Bronchial epithelial cell (primary cell): ENCODE measurements at regions not wholly inside any gene's neighbourhood (a gene's known extent, or its start where the extent isn't known, plus 50 kb on each side); places are given as distances from the start of the nearest gene placed in this dataset.

Experiments used
- DNase-seq: peaks from one replicate; pipeline ENCODE4 v3.0.0-alpha.2; 2010; ENCODE audit warnings: low read depth
- FAIRE-seq: peaks from 2 replicates; lab custom pipeline; 2011; peaks lifted over from hg19 to GRCh38; lab: Jason Lieb, UNC
- H3K27me3 ChIP-seq: 2 replicates; pipeline ENCODE4 v1.5.1; 2011; ENCODE audit warnings: low read length; ENCODE audit not compliant: control insufficient read depth, insufficient read depth
- H3K36me3 ChIP-seq: 2 replicates; pipeline ENCODE4 v1.5.1; 2011; ENCODE audit warnings: low read length; ENCODE audit not compliant: control insufficient read depth, insufficient read depth
- H3K4me3 ChIP-seq: 2 replicates; pipeline ENCODE4 v1.5.1; 2011; ENCODE audit warnings: mild to moderate bottlenecking, low read depth, low read length, control low read depth
- TF ChIP-seq, protein P1 (sequence below): IDR thresholded peaks from 2 replicates; pipeline ENCODE4 v1.5.1; 2011; ENCODE audit warnings: mild to moderate bottlenecking, moderate library complexity, low read length, control low read depth, inconsistent platforms; ENCODE audit not compliant: insufficient read depth, severe bottlenecking

DNA sequence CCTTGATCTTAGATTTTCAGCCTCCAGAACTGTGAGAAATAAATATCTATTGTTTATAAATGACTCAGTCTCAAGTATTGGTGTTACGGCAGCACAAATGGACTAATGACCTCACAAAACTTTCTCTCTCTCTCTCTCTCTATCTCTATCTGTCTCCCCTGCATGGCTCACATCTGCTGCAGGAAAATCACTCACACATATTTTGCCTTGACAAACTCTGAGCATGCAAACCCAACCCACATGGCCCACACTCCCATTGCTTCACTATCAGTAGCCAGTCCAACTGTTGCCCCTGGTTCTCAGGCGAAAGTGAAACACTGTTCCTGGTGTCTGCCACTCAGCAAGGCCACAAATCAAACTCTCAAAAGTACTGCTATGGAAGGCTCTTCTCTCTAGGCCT is 66.4 kb upstream of the PIK3R1 start:
- Histone ChIP-seq H3K4me3 (no peak overlapping the region), H3K36me3 (no peaks in the 10 kb centered on the region), H3K27me3 (no peaks in the 10 kb centered on the region)
- FAIRE-seq (no peak), DNase-seq (no peak)
- TF ChIP-seq, protein P1, sequence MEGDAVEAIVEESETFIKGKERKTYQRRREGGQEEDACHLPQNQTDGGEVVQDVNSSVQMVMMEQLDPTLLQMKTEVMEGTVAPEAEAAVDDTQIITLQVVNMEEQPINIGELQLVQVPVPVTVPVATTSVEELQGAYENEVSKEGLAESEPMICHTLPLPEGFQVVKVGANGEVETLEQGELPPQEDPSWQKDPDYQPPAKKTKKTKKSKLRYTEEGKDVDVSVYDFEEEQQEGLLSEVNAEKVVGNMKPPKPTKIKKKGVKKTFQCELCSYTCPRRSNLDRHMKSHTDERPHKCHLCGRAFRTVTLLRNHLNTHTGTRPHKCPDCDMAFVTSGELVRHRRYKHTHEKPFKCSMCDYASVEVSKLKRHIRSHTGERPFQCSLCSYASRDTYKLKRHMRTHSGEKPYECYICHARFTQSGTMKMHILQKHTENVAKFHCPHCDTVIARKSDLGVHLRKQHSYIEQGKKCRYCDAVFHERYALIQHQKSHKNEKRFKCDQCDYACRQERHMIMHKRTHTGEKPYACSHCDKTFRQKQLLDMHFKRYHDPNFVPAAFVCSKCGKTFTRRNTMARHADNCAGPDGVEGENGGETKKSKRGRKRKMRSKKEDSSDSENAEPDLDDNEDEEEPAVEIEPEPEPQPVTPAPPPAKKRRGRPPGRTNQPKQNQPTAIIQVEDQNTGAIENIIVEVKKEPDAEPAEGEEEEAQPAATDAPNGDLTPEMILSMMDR, result no peak

DNA sequence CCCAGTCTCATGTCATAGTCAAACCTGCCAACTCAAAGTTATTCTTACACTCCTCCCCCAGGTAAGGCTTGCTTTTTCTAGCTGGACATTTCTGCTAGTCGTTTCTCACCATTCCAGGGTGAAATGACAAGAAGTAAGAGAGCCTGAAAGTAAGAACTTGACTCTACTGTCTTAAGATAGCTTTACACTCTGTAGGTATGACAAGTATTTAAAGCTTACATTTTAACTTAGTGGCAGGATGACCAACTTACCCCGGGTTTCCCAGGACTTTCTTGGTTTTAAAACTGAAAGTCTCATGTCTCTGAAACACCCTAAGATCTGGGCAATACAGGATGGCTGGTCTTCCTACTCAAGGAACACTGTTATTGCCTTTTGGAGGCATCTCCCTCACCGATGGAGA is 67.5 kb upstream of the PIK3R1 start:
- no peak for FAIRE-seq
- H3K36me3 ChIP-seq, result no peaks in the 10 kb centered on the region
- no peaks in the 10 kb centered on the region for H3K27me3 ChIP-seq
- TF ChIP-seq, protein P1, result no peak
- no peak overlapping the region for H3K4me3 ChIP-seq
- DNase-seq, result no peak

DNA sequence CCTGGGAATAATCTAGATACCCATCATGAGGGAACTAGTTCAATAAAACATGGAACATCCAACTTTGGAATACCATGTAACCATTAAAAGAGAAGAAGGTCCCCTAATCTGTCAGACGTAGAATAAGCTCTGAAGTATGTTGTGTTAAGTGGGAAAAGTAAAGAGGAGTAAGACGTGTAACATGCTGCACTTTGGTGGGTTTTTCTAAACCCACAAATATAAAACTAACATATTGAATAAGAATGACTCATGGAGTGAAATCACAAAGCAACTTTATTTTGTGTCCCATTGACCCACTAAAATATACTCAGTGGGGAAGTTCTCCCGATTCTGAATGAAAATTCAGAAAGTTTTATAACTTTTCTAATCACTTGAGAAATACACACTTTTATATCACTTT is 67.9 kb upstream of the PIK3R1 start:
- Histone ChIP-seq H3K4me3 (no peak overlapping the region), H3K36me3 (no peaks in the 10 kb centered on the region), H3K27me3 (no peaks in the 10 kb centered on the region)
- TF ChIP-seq, protein P1, result no peak
- DNase-seq (no peak), FAIRE-seq (no peak)

DNA sequence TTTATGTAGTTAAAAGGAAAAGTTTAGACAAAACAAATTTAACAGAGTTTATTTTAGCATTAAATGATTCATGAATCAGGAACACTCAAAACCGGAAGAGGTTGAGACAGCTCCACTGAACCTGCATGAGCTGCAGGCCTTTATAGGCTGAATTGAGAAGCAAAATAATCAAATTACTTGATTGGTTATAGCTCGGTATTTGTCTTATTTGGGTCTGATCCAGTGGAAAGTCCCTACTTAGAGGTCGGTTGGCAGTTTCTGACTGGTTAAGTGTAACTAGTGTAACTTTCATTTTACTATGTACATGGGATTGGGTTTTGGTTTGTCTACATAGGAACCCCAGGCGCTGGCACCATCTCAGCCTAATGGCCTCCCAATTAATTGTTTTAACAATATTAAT is 74.1 kb upstream of the PIK3R1 start:
- DNase-seq (peak; percentile 35), FAIRE-seq (no peak)
- TF ChIP-seq, protein P1, result no peak
- no peaks in the 10 kb centered on the region for H3K36me3 ChIP-seq
- no peaks in the 10 kb centered on the region for H3K27me3 ChIP-seq
- H3K4me3 ChIP-seq, result no peak overlapping the region

DNA sequence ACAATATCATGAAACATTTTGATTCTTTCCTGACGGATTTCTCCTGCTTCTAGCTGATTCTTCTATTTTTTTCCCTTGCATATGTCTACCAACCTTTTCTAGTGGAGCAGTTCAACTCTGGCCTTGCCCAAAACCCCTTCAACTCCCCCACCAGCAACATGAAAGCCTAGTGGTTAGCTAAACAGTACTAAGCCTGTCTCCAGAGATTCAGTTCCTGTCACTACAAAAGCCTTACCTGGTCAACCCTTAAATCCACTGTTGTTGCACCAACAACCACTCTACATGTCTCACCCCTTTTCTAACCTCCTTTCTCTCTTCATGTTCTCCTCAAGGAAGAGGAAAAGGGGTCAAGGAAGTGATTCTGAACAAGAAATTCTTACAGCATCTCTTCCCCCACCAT is 74.8 kb upstream of the PIK3R1 start:
- FAIRE-seq, result peak; percentile 66
- no peak for DNase-seq
- Histone ChIP-seq H3K27me3 (no peaks in the 10 kb centered on the region), H3K4me3 (no peak overlapping the region), H3K36me3 (no peaks in the 10 kb centered on the region)
- TF ChIP-seq, protein P1, result no peak
